SK-N-SH (cell line): ENCODE measurements at regions not wholly inside any gene's neighbourhood (a gene's known extent, or its start where the extent isn't known, plus 50 kb on each side); places are given as distances from the start of the nearest gene placed in this dataset.

ENCODE experiments used
- CTCF ChIA-PET: fragments of 300-600, 350-600 bp; formaldehyde crosslinking; extraction: SDS; loops from one replicate; lab custom pipeline; 2021; lab: Yijun Ruan, JAX
- POLR2A ChIA-PET: fragments of 350-600 bp; sonication (Branson Sonifier 250); formaldehyde crosslinking; extraction: SDS; loops from one replicate; lab custom pipeline; 2020; ENCODE audit warnings: antibody characterized with exemption, inconsistent platforms; lab: Yijun Ruan, JAX
- DNase-seq: peaks from one replicate; pipeline ENCODE4 v3.0.0; 2012
- H2AFZ ChIP-seq: fragments of 200-600 bp; sonication (generic); 2 replicates; pipeline ENCODE4 v1.8.1; 2016; ENCODE audit warnings: antibody characterized with exemption, mild to moderate bottlenecking, low read depth
- H3F3A ChIP-seq: fragments of 200-600 bp; sonication (generic); replicated peaks from 2 replicates; pipeline ENCODE3; 2016; ENCODE audit warnings: antibody characterized with exemption, mild to moderate bottlenecking; ENCODE audit not compliant: insufficient read depth
- H3K27ac ChIP-seq, 2 experiments: fragments of 200-500 bp in 1 of 2; fragments of 200-600 bp in 1 of 2; sonication (Bioruptor generic) in 1 of 2; sonication (generic), shearing (Covaris generic) in 1 of 2; 2 replicates each; pipeline versions ENCODE4 v1.5.1 to v1.6.1; 2014 to 2016; ENCODE audit warnings: low read depth in 2 of 2, inconsistent platforms in 1 of 2, low read length in 1 of 2, mild to moderate bottlenecking in 1 of 2, mixed read lengths in 1 of 2
- H3K27me3 ChIP-seq: fragments of 200-600 bp; sonication (generic), shearing (Covaris generic); 2 replicates; pipeline ENCODE4 v1.6.1; 2016; ENCODE audit warnings: mixed run types; ENCODE audit not compliant: insufficient read depth
- H3K36me3 ChIP-seq, 2 experiments: fragments of 200-500 bp in 1 of 2; fragments of 200-600 bp in 1 of 2; sonication (Bioruptor generic) in 1 of 2; sonication (generic) in 1 of 2; replicated peaks in 1 of 2; 2 replicates each; pipeline versions ENCODE3 to v1.5.1; 2014 to 2016; ENCODE audit warnings: low read length in 1 of 2, mild to moderate bottlenecking in 1 of 2; ENCODE audit not compliant: insufficient read depth in 2 of 2, control insufficient read depth in 1 of 2
- H3K4me1 ChIP-seq, 2 experiments: fragments of 200-500 bp in 1 of 2; fragments of 200-600 bp in 1 of 2; sonication (Bioruptor generic) in 1 of 2; sonication (generic), shearing (Covaris generic) in 1 of 2; 2 replicates each; pipeline versions ENCODE4 v1.5.1 to v1.6.1; 2014 to 2016; ENCODE audit warnings: low read depth in 1 of 2, low read length in 1 of 2, mixed run types in 1 of 2; ENCODE audit not compliant: insufficient read depth in 2 of 2, control insufficient read depth in 1 of 2
- H3K4me2 ChIP-seq: fragments of 200-600 bp; sonication (generic), shearing (Covaris generic); 2 replicates; pipeline ENCODE4 v1.6.1; 2017; ENCODE audit warnings: mixed run types
- H3K4me3 ChIP-seq, 2 experiments: fragments of 200-500 bp in 1 of 2; fragments of 200-600 bp in 1 of 2; sonication (Bioruptor generic) in 1 of 2; sonication (generic), shearing (Covaris generic) in 1 of 2; 2 replicates each; pipeline versions ENCODE4 v1.5.1 to v1.8.1; 2014 to 2016; ENCODE audit warnings: low read depth in 2 of 2, inconsistent platforms in 1 of 2, low read length in 1 of 2, mild to moderate bottlenecking in 1 of 2, mixed read lengths in 1 of 2, moderate library complexity in 1 of 2
- H3K79me2 ChIP-seq: fragments of 200-600 bp; sonication (generic); 2 replicates; pipeline ENCODE4 v1.8.1; 2017; ENCODE audit warnings: mild to moderate bottlenecking; ENCODE audit not compliant: insufficient read depth
- H3K9ac ChIP-seq: fragments of 200-600 bp; sonication (generic); 2 replicates; pipeline ENCODE4 v1.6.1; 2017; ENCODE audit warnings: mixed run types
- H3K9me2 ChIP-seq: fragments of 200-600 bp; sonication (generic); 2 replicates; pipeline ENCODE4 v1.6.1; 2017; ENCODE audit warnings: mixed run types
- H3K9me3 ChIP-seq: fragments of 200-600 bp; sonication (generic); 2 replicates; pipeline ENCODE4 v1.6.1; 2017; ENCODE audit warnings: mixed run types, mild to moderate bottlenecking, moderate library complexity
- H4K20me1 ChIP-seq: fragments of 200-600 bp; sonication (generic); 2 replicates; pipeline ENCODE4 v1.6.1; 2017; ENCODE audit warnings: mild to moderate bottlenecking, mixed run types; ENCODE audit not compliant: insufficient read depth
- CHD2 ChIP-seq: fragments of 150-350 bp; IDR thresholded peaks from 2 replicates; pipeline ENCODE4 v1.6.1; 2018; ENCODE audit warnings: low read length; ENCODE audit not compliant: partially characterized antibody
- EP300 ChIP-seq, 2 experiments: IDR thresholded peaks; 2 replicates each; pipeline versions ENCODE4 v1.4.0 to v1.6.1; 2012; ENCODE audit warnings: borderline replicate concordance in 1 of 2, low read depth in 1 of 2, low read length in 1 of 2
- EZH2phosphoT487 ChIP-seq: fragments of 200-600 bp; sonication (generic); IDR thresholded peaks from 2 replicates; pipeline ENCODE4 v1.6.1; 2017; ENCODE audit warnings: low read depth, mixed run types, mild to moderate bottlenecking, antibody characterized with exemption, moderate library complexity, borderline replicate concordance
- FOSL2 ChIP-seq: IDR thresholded peaks from 2 replicates; pipeline ENCODE4 v1.4.0; 2012; ENCODE audit warnings: low read depth, mild to moderate bottlenecking, moderate library complexity, borderline replicate concordance
- GATA2 ChIP-seq: sonication (generic); formaldehyde crosslinking; IDR thresholded peaks from 2 replicates; pipeline ENCODE4 v1.5.0; 2020; ENCODE audit warnings: mild to moderate bottlenecking, missing genetic modification reagents
- IRF3 ChIP-seq: fragments of 150-350 bp; IDR thresholded peaks from 2 replicates; pipeline ENCODE4 v1.6.1; 2016; ENCODE audit warnings: mild to moderate bottlenecking, low read depth, low read length
- JUND ChIP-seq: IDR thresholded peaks from 2 replicates; pipeline ENCODE4 v1.4.0; 2012
- MXI1 ChIP-seq: IDR thresholded peaks from 2 replicates; pipeline ENCODE4 v1.6.1; 2012; ENCODE audit warnings: mild to moderate bottlenecking, low read depth, low read length, improper control_type of control experiment
- RAD21 ChIP-seq: IDR thresholded peaks from 2 replicates; pipeline ENCODE4 v1.6.1; 2012; ENCODE audit warnings: mild to moderate bottlenecking, low read length
- SIN3A ChIP-seq: IDR thresholded peaks from 2 replicates; pipeline ENCODE4 v1.6.1; 2012; ENCODE audit warnings: low read depth, mild to moderate bottlenecking, low read length, moderate library complexity, borderline replicate concordance
- SMC3 ChIP-seq: IDR thresholded peaks from 2 replicates; pipeline ENCODE4 v1.6.1; 2012; ENCODE audit warnings: low read depth, low read length, improper control_type of control experiment
- TAF1 ChIP-seq: IDR thresholded peaks from 2 replicates; pipeline ENCODE4 v1.6.1; 2012; ENCODE audit warnings: low read depth, mild to moderate bottlenecking, low read length, moderate library complexity, borderline replicate concordance
- USF1 ChIP-seq: IDR thresholded peaks from 2 replicates; pipeline ENCODE4 v1.4.0; 2012; ENCODE audit warnings: low read depth, borderline replicate concordance
- YY1 ChIP-seq: IDR thresholded peaks from 2 replicates; pipeline ENCODE4 v1.4.0; 2012; ENCODE audit warnings: low read depth, mild to moderate bottlenecking
- WGBS: methylation state at CpG from one replicate; pipeline ENCODE4 v1.1.6; 2017; ENCODE audit warnings: low lambda C conversion rate; 5-methylcytosine and 5-hydroxymethylcytosine counted together
- TF ChIP-seq, protein P1 (sequence below): IDR thresholded peaks from 2 replicates; pipeline ENCODE4; 2012
- TF ChIP-seq, protein P2 (sequence below): fragments of 150-350 bp; IDR thresholded peaks from 2 replicates; pipeline ENCODE4 v1.6.1; 2017; ENCODE audit warnings: antibody characterized with exemption, low read length, low read depth, borderline replicate concordance

- no peak overlapping the region for H3K4me2 ChIP-seq
- 39% methylated on average over 6 of the region's 10 CpGs for WGBS
- no peaks in the 10 kb centered on the region for H4K20me1 ChIP-seq
- no peaks in the 10 kb centered on the region for H3K9me2 ChIP-seq
- H3K9me3 ChIP-seq, result no peaks in the 10 kb centered on the region
- no peaks in the 10 kb centered on the region for H3F3A ChIP-seq
- no peak overlapping the region for H3K9ac ChIP-seq
- POLR2A ChIA-PET, result no interaction called here
- no peak overlapping the region for H2AFZ ChIP-seq
- no peaks in the 10 kb centered on the region for H3K79me2 ChIP-seq
- no peak overlapping the region for H3K4me3 ChIP-seq
- DNase-seq, result no peak
- H3K36me3 ChIP-seq, result no peaks in the 10 kb centered on the region
- CTCF ChIA-PET, result interaction anchor here (0.6 to 1.3 kb wide), 2 partner anchors 11 to 163 kb away, joined by 3 to 4 read pairs; no protein-coding TSS in a partner anchor
- peaks cover 0 to 6% of the 10 kb centered on the region in 2 experiments; a peak in 1 of 4 replicates for H3K4me1 ChIP-seq
- H3K27ac ChIP-seq, result no peak overlapping the region
- TF ChIP-seq SMC3 (no peak), IRF3 (no peak), MXI1 (no peak), EZH2phosphoT487 (no peak), TAF1 (no peak), RAD21 (no peak), JUND (no peak), FOSL2 (no peak), USF1 (no peak), EP300 (IDR thresholded peaks at IDR 0.05; ENCODE audit: borderline replicate concordance in 1 of 2, low read depth in 1 of 2, low read length in 1 of 2) (no peak), SIN3A (no peak), YY1 (no peak), CHD2 (no peak), GATA2 (no peak)
- TF ChIP-seq, protein P1, sequence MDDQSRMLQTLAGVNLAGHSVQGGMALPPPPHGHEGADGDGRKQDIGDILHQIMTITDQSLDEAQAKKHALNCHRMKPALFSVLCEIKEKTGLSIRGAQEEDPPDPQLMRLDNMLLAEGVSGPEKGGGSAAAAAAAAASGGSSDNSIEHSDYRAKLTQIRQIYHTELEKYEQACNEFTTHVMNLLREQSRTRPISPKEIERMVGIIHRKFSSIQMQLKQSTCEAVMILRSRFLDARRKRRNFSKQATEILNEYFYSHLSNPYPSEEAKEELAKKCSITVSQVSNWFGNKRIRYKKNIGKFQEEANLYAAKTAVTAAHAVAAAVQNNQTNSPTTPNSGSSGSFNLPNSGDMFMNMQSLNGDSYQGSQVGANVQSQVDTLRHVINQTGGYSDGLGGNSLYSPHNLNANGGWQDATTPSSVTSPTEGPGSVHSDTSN, result no peak
- TF ChIP-seq, protein P2, sequence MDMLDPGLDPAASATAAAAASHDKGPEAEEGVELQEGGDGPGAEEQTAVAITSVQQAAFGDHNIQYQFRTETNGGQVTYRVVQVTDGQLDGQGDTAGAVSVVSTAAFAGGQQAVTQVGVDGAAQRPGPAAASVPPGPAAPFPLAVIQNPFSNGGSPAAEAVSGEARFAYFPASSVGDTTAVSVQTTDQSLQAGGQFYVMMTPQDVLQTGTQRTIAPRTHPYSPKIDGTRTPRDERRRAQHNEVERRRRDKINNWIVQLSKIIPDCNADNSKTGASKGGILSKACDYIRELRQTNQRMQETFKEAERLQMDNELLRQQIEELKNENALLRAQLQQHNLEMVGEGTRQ, result no peak
- TF ChIP-seq, all 33 proteins: peak for 0
- no peaks in the 10 kb centered on the region for H3K27me3 ChIP-seq
Observed at GRCh38 chr10:130743751-130744271, 567.7 kb downstream of the TCERG1L start.
